ENCODE measurements at regions not wholly inside any gene's neighbourhood (a gene's known extent, or its start where the extent isn't known, plus 50 kb on each side); places are given as distances from the start of the nearest gene placed in this dataset.

DNA sequence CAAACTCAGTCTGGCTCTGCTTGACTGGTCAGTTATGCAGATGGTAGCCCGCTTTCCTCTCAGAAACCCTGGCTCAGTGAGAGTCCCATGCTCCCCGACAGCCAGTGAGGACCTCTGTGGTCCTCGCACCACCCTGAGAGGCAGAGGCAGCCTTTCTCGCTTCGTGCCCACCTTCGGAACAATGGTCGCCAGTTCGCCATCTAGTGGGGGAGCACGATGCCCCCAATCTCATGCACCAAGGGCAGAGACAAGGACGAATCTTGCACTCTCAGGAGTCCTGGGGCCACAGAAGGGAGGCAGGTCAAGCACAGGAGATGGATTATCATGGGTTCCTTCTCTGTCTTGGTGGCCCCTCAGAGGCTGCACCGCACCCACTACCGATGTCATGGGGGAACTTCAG is 75.2 kb downstream of the RHCG start:
- TF ChIP-seq, protein P1, sequence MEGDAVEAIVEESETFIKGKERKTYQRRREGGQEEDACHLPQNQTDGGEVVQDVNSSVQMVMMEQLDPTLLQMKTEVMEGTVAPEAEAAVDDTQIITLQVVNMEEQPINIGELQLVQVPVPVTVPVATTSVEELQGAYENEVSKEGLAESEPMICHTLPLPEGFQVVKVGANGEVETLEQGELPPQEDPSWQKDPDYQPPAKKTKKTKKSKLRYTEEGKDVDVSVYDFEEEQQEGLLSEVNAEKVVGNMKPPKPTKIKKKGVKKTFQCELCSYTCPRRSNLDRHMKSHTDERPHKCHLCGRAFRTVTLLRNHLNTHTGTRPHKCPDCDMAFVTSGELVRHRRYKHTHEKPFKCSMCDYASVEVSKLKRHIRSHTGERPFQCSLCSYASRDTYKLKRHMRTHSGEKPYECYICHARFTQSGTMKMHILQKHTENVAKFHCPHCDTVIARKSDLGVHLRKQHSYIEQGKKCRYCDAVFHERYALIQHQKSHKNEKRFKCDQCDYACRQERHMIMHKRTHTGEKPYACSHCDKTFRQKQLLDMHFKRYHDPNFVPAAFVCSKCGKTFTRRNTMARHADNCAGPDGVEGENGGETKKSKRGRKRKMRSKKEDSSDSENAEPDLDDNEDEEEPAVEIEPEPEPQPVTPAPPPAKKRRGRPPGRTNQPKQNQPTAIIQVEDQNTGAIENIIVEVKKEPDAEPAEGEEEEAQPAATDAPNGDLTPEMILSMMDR (IDR thresholded peaks at IDR 0.05; ENCODE audit: insufficient read depth, low read length), result no peak
- TF ChIP-seq SPI1 (IDR thresholded peaks at IDR 0.05; ENCODE audit: borderline replicate concordance, low read depth) (no peak), POLR2AphosphoS5 (IDR thresholded peaks at IDR 0.05; ENCODE audit: low read depth) (no peak), GABPA (IDR thresholded peaks at IDR 0.05; ENCODE audit: low read depth) (no peak)
- TF ChIP-seq, protein P2, sequence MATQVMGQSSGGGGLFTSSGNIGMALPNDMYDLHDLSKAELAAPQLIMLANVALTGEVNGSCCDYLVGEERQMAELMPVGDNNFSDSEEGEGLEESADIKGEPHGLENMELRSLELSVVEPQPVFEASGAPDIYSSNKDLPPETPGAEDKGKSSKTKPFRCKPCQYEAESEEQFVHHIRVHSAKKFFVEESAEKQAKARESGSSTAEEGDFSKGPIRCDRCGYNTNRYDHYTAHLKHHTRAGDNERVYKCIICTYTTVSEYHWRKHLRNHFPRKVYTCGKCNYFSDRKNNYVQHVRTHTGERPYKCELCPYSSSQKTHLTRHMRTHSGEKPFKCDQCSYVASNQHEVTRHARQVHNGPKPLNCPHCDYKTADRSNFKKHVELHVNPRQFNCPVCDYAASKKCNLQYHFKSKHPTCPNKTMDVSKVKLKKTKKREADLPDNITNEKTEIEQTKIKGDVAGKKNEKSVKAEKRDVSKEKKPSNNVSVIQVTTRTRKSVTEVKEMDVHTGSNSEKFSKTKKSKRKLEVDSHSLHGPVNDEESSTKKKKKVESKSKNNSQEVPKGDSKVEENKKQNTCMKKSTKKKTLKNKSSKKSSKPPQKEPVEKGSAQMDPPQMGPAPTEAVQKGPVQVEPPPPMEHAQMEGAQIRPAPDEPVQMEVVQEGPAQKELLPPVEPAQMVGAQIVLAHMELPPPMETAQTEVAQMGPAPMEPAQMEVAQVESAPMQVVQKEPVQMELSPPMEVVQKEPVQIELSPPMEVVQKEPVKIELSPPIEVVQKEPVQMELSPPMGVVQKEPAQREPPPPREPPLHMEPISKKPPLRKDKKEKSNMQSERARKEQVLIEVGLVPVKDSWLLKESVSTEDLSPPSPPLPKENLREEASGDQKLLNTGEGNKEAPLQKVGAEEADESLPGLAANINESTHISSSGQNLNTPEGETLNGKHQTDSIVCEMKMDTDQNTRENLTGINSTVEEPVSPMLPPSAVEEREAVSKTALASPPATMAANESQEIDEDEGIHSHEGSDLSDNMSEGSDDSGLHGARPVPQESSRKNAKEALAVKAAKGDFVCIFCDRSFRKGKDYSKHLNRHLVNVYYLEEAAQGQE (IDR thresholded peaks at IDR 0.05; ENCODE audit: insufficient replicate concordance, low read depth), result no peak
- Histone ChIP-seq H3K27me3 (ENCODE audit: insufficient read depth, poor library complexity, severe bottlenecking) (peaks cover 36% of the 10 kb centered on the region), H3K27ac (replicated peaks) (no peak overlapping the region), H3K4me3 (replicated peaks; ENCODE audit: insufficient read depth, low read length) (no peak overlapping the region)
- DNase-seq (ENCODE audit: low read depth in 1 of 2, low spot score in 1 of 2), result no peak

DNA sequence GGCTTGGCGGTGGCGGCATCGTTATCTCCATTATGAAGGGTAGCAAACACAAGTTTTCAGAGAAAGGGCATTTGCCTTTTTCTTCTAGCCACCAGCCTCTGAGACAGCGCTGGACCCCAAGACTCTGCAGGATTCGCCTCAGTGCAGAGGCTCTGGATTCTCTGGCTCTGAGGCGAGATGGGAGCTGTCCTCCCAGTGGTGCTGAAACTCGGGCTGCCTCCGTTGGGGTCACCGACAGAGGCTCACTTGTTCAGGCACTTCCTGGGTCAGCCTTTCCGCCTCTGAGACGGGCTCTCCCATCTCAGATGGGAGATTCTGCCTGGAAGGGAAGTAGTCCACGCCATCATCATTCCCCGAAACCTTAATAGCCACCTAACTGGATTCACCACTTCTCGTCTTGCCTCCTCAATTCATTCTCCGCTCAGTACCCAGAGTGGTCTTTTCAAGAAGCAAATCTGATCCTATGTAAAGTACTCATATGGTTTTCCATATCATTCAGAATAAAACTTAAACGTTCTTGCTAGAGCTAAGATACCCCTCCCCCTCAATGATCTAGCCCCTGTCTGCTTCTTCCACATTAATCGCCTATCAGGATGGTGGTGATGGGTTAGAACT is 76.9 kb downstream of the RHCG start:
- no peak overlapping the region for H3K27ac ChIP-seq (replicated peaks)
- DNase-seq (ENCODE audit: low read depth in 1 of 2, low spot score in 1 of 2), result peak in 1 of 2 experiments; percentile 36
- TF ChIP-seq, protein P2 (IDR thresholded peaks at IDR 0.05; ENCODE audit: insufficient replicate concordance, low read depth), result peak; percentile 97
- no peak for TF ChIP-seq GABPA (IDR thresholded peaks at IDR 0.05; ENCODE audit: low read depth)
- no peak overlapping the region for H3K4me3 ChIP-seq (replicated peaks; ENCODE audit: insufficient read depth, low read length)
- peaks cover 43% of the 10 kb centered on the region for H3K27me3 ChIP-seq (ENCODE audit: insufficient read depth, poor library complexity, severe bottlenecking)

DNA sequence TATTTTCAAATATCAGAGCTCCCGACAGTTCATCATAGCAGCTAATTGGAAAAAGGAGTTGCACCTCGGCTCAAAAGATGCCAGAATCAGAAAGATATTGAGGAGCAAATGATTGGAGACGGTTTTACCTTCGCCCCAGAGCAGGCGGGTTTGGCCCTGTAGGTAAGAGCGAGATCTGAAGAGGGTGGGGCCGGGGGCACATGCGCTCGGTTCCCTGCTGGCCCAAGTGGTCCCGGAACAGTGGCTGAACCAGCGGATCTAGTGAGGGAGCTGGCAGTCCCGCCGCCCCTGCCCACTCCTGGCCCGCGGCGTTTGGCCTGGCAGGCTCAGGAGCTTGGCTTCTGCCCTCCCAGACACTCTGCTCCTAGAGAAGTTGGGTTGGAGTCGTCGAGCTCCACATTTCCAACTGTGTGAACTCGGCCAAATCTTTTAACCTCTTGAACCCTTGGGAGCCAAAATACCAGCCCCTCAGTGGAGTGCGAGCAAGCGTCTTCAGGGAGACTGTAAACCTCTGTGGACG is 79.1 kb downstream of the RHCG start:
- peaks cover 65% of the 10 kb centered on the region for H3K27me3 ChIP-seq (ENCODE audit: insufficient read depth, poor library complexity, severe bottlenecking)
- no peak for TF ChIP-seq SPI1 (IDR thresholded peaks at IDR 0.05; ENCODE audit: borderline replicate concordance, low read depth)
- no peak for TF ChIP-seq POLR2AphosphoS5 (IDR thresholded peaks at IDR 0.05; ENCODE audit: low read depth)
- TF ChIP-seq, protein P2 (IDR thresholded peaks at IDR 0.05; ENCODE audit: insufficient replicate concordance, low read depth), result no peak
- TF ChIP-seq, protein P1 (IDR thresholded peaks at IDR 0.05; ENCODE audit: insufficient read depth, low read length), result no peak
- no peak for TF ChIP-seq GABPA (IDR thresholded peaks at IDR 0.05; ENCODE audit: low read depth)

More for the DNA sequence above, 79.1 kb downstream of the RHCG start:
- DNase-seq (ENCODE audit: low read depth in 1 of 2, low spot score in 1 of 2), result no peak
- Histone ChIP-seq H3K27ac (replicated peaks) (no peak overlapping the region), H3K4me3 (replicated peaks; ENCODE audit: insufficient read depth, low read length) (no peak overlapping the region)

Measured in HL-60 (cell line).